ENCODE measurements at regions not wholly inside any gene's neighbourhood (a gene's known extent, or its start where the extent isn't known, plus 50 kb on each side); places are given as distances from the start of the nearest gene placed in this dataset.

GRCh38 chr11:92576315-92576714 is 351.7 kb downstream of the FAT3 start:
- DNase-seq (peak in 1 of 3 donors; percentile 11), ATAC-seq (ENCODE audit: insufficient read depth, low FRiP score) (no peak)
- no peaks in the 10 kb centered on the region for H3K27me3 ChIP-seq (ENCODE audit: control insufficient read depth in 3 of 3, insufficient read depth in 3 of 3, low read length in 2 of 3)
- no peaks in the 10 kb centered on the region for H3K9me3 ChIP-seq (ENCODE audit: control insufficient read depth in 4 of 4, insufficient read depth in 3 of 4, low read length in 3 of 4)
- H3K27ac ChIP-seq (ENCODE audit: low read depth in 1 of 2, low read length in 1 of 2): no peak overlapping the region
- peaks cover 0 to 5% (median under 1%) of the 10 kb centered on the region in 4 donors for H3K36me3 ChIP-seq (ENCODE audit: control insufficient read depth in 4 of 4, insufficient read depth in 4 of 4, low read length in 4 of 4)
- WGBS, 2 donors: 74 to 80% methylated on average over 3 of the region's 3 CpGs
- no peak for TF ChIP-seq CTCF (IDR thresholded peaks at IDR 0.05; ENCODE audit: control extremely low read depth, extremely low read depth)
- H3K9ac ChIP-seq (ENCODE audit: insufficient read depth in 1 of 2, low read length in 2 of 2): no peak overlapping the region
- H3K4me3 ChIP-seq: no peak overlapping the region
- H3K4me1 ChIP-seq (ENCODE audit: control insufficient read depth in 5 of 5, insufficient read depth in 5 of 5, low read length in 5 of 5): peaks cover 0 to 11% (median 0%) of the 10 kb centered on the region in 5 donors

GRCh38 chr11:92580908-92581307 is 356.3 kb downstream of the FAT3 start:
- 21 to 60% methylated on average over 1 of the region's 1 CpG for WGBS, 2 donors
- no peak for ATAC-seq (ENCODE audit: insufficient read depth, low FRiP score)
- H3K4me1 ChIP-seq (ENCODE audit: control insufficient read depth in 5 of 5, insufficient read depth in 5 of 5, low read length in 5 of 5): peaks cover 0 to 8% (median 0%) of the 10 kb centered on the region in 5 donors
- no peak overlapping the region for H3K4me3 ChIP-seq
- TF ChIP-seq CTCF (IDR thresholded peaks at IDR 0.05; ENCODE audit: control extremely low read depth, extremely low read depth): no peak
- peaks cover 0 to 2% (median 0%) of the 10 kb centered on the region in 4 donors for H3K36me3 ChIP-seq (ENCODE audit: control insufficient read depth in 4 of 4, insufficient read depth in 4 of 4, low read length in 4 of 4)
- no peak overlapping the region for H3K9ac ChIP-seq (ENCODE audit: insufficient read depth in 1 of 2, low read length in 2 of 2)
- peak in 1 of 3 donors; percentile 35 for DNase-seq
- no peaks in the 10 kb centered on the region for H3K9me3 ChIP-seq (ENCODE audit: control insufficient read depth in 4 of 4, insufficient read depth in 3 of 4, low read length in 3 of 4)
- H3K27me3 ChIP-seq (ENCODE audit: control insufficient read depth in 3 of 3, insufficient read depth in 3 of 3, low read length in 2 of 3): no peaks in the 10 kb centered on the region
- no peak overlapping the region for H3K27ac ChIP-seq (ENCODE audit: low read depth in 1 of 2, low read length in 1 of 2)

- Histone ChIP-seq H3K4me1 (ENCODE audit: control insufficient read depth in 5 of 5, insufficient read depth in 5 of 5, low read length in 5 of 5) (no peaks in the 10 kb centered on the region), H3K27me3 (ENCODE audit: control insufficient read depth in 3 of 3, insufficient read depth in 3 of 3, low read length in 2 of 3) (no peaks in the 10 kb centered on the region), H3K36me3 (ENCODE audit: control insufficient read depth in 4 of 4, insufficient read depth in 4 of 4, low read length in 4 of 4) (no peaks in the 10 kb centered on the region), H3K9me3 (ENCODE audit: control insufficient read depth in 4 of 4, insufficient read depth in 3 of 4, low read length in 3 of 4) (no peaks in the 10 kb centered on the region), H3K9ac (ENCODE audit: insufficient read depth in 1 of 2, low read length in 2 of 2) (no peak overlapping the region), H3K4me3 (no peak overlapping the region), H3K27ac (ENCODE audit: low read depth in 1 of 2, low read length in 1 of 2) (no peak overlapping the region)
- no peak for TF ChIP-seq CTCF (IDR thresholded peaks at IDR 0.05; ENCODE audit: control extremely low read depth, extremely low read depth)
- DNase-seq: no peak
- no peak for ATAC-seq (ENCODE audit: insufficient read depth, low FRiP score)
Observed at GRCh38 chr11:92588393-92588792, 363.8 kb downstream of the FAT3 start.

GRCh38 chr11:92589512-92589911 is 364.9 kb downstream of the FAT3 start:
- H3K9ac ChIP-seq (ENCODE audit: insufficient read depth in 1 of 2, low read length in 2 of 2): no peak overlapping the region
- H3K27ac ChIP-seq (ENCODE audit: low read depth in 1 of 2, low read length in 1 of 2): no peak overlapping the region
- H3K4me1 ChIP-seq (ENCODE audit: control insufficient read depth in 5 of 5, insufficient read depth in 5 of 5, low read length in 5 of 5): no peaks in the 10 kb centered on the region
- WGBS, 2 donors: 92 to 93% methylated on average over 3 of the region's 3 CpGs
- no peak overlapping the region for H3K4me3 ChIP-seq
- DNase-seq (no peak), ATAC-seq (ENCODE audit: insufficient read depth, low FRiP score) (no peak)
- no peaks in the 10 kb centered on the region for H3K36me3 ChIP-seq (ENCODE audit: control insufficient read depth in 4 of 4, insufficient read depth in 4 of 4, low read length in 4 of 4)
- no peaks in the 10 kb centered on the region for H3K9me3 ChIP-seq (ENCODE audit: control insufficient read depth in 4 of 4, insufficient read depth in 3 of 4, low read length in 3 of 4)
- H3K27me3 ChIP-seq (ENCODE audit: control insufficient read depth in 3 of 3, insufficient read depth in 3 of 3, low read length in 2 of 3): no peaks in the 10 kb centered on the region
- no peak for TF ChIP-seq CTCF (IDR thresholded peaks at IDR 0.05; ENCODE audit: control extremely low read depth, extremely low read depth)

All from lung (tissue), 11 donors.